A549 (cell line): ENCODE measurements at regions not wholly inside any gene's neighbourhood (a gene's known extent, or its start where the extent isn't known, plus 50 kb on each side); places are given as distances from the start of the nearest gene placed in this dataset.

Source experiments
- CHD2 ChIP-seq: fragments of 150-350 bp; IDR thresholded peaks from 2 replicates; pipeline ENCODE4 v1.6.1; 2014; ENCODE audit warnings: low read length; ENCODE audit not compliant: partially characterized antibody
- EP300 ChIP-seq, 2 experiments: fragments of >200 bp; sonication (Bioruptor Twin); formaldehyde crosslinking; IDR thresholded peaks; 2 replicates in 1 of 2; 3 replicates in 1 of 2; pipeline ENCODE4 v1.6.1; 2016 to 2017
- ESRRA ChIP-seq: fragments of 150-350 bp; IDR thresholded peaks from 2 replicates; pipeline ENCODE4 v1.6.1; 2014; ENCODE audit warnings: mild to moderate bottlenecking, low read length, borderline replicate concordance
- HOXA7 ChIP-seq: fragments of 250-450 bp; sonication (Bioruptor Pico); IDR thresholded peaks from 2 replicates; pipeline ENCODE4 v1.5.0; 2020; ENCODE audit warnings: mild to moderate bottlenecking, moderate library complexity
- NPAS2 ChIP-seq: fragments of 250-450 bp; sonication (Bioruptor Pico); IDR thresholded peaks from 2 replicates; pipeline ENCODE4 v1.8.0; 2022; ENCODE audit warnings: mild to moderate bottlenecking, moderate library complexity, borderline replicate concordance
- PHF8 ChIP-seq: fragments of 200-600 bp; sonication (generic); IDR thresholded peaks from 2 replicates; pipeline ENCODE4 v1.6.1; 2016; ENCODE audit warnings: low read depth, mild to moderate bottlenecking, antibody characterized with exemption, moderate library complexity, borderline replicate concordance
- POLR2A ChIP-seq: IDR thresholded peaks from 2 replicates; pipeline ENCODE4 v1.6.1; 2012; ENCODE audit warnings: mild to moderate bottlenecking, low read length
- SMC3 ChIP-seq: fragments of >200 bp; sonication (Bioruptor Twin); formaldehyde crosslinking; IDR thresholded peaks from 3 replicates; pipeline ENCODE4 v1.6.1; 2018; ENCODE audit warnings: inconsistent platforms
- TFCP2L1 ChIP-seq: fragments of 250-450 bp; sonication (Bioruptor Pico); IDR thresholded peaks from 2 replicates; pipeline ENCODE4 v1.5.0; 2021; ENCODE audit warnings: mild to moderate bottlenecking
- TF ChIP-seq, protein P1 (sequence below): fragments of >200 bp; sonication (Bioruptor Twin); formaldehyde crosslinking; IDR thresholded peaks from 3 replicates; pipeline ENCODE4 v1.5.1; 2016
- TF ChIP-seq, protein P2 (sequence below): IDR thresholded peaks from 2 replicates; pipeline ENCODE4 v1.6.1; 2012; ENCODE audit warnings: low read depth, borderline replicate concordance
- TF ChIP-seq, protein P3 (sequence below): fragments of 450-650 bp; IDR thresholded peaks from 2 replicates; pipeline ENCODE4 v1.6.1; 2014; ENCODE audit warnings: antibody characterized with exemption

DNA sequence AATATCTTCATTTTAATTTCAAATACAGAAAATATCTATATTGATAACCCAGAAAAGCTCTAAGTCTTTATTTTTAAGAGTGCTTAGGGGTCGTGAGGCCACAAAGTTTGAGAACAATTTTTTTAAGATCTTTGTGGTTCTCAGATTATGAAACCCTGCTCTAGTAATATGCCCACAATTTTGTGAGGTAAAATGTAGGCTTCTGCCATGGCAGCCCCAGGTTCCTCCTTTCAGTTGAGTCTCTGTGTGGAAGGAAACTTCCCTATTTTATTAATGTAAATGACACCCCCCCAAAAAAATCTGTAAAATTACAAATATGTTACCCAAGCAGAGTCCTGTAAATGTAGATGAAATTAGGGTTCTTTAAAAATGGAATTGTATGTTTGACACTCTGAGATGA, 600.5 kb downstream of the SATB2 start:
- TF ChIP-seq, protein P1, sequence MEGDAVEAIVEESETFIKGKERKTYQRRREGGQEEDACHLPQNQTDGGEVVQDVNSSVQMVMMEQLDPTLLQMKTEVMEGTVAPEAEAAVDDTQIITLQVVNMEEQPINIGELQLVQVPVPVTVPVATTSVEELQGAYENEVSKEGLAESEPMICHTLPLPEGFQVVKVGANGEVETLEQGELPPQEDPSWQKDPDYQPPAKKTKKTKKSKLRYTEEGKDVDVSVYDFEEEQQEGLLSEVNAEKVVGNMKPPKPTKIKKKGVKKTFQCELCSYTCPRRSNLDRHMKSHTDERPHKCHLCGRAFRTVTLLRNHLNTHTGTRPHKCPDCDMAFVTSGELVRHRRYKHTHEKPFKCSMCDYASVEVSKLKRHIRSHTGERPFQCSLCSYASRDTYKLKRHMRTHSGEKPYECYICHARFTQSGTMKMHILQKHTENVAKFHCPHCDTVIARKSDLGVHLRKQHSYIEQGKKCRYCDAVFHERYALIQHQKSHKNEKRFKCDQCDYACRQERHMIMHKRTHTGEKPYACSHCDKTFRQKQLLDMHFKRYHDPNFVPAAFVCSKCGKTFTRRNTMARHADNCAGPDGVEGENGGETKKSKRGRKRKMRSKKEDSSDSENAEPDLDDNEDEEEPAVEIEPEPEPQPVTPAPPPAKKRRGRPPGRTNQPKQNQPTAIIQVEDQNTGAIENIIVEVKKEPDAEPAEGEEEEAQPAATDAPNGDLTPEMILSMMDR, result no peak
- TF ChIP-seq SMC3 (no peak), TFCP2L1 (CRISPR knock-in tag) (no peak), POLR2A (no peak), NPAS2 (no peak), EP300 (IDR thresholded peaks at IDR 0.05) (no peak), CHD2 (no peak), HOXA7 (no peak), ESRRA (no peak), PHF8 (no peak)
- TF ChIP-seq, protein P2, sequence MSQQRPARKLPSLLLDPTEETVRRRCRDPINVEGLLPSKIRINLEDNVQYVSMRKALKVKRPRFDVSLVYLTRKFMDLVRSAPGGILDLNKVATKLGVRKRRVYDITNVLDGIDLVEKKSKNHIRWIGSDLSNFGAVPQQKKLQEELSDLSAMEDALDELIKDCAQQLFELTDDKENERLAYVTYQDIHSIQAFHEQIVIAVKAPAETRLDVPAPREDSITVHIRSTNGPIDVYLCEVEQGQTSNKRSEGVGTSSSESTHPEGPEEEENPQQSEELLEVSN, result no peak
- TF ChIP-seq, protein P3, sequence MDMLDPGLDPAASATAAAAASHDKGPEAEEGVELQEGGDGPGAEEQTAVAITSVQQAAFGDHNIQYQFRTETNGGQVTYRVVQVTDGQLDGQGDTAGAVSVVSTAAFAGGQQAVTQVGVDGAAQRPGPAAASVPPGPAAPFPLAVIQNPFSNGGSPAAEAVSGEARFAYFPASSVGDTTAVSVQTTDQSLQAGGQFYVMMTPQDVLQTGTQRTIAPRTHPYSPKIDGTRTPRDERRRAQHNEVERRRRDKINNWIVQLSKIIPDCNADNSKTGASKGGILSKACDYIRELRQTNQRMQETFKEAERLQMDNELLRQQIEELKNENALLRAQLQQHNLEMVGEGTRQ, result no peak
